ENCODE measurements at regions not wholly inside any gene's neighbourhood (a gene's known extent, or its start where the extent isn't known, plus 50 kb on each side); places are given as distances from the start of the nearest gene placed in this dataset.
"Not testable (repeated sequence)": the region's sequence is repeated elsewhere in the genome, so short reads cannot be mapped to it uniquely, and the experiment has no call there.

- no peak for DNase-seq
These were observed 191.6 kb downstream of the CDRT15L2 start for GRCh38 chr17:20771104-20771503.

DNA sequence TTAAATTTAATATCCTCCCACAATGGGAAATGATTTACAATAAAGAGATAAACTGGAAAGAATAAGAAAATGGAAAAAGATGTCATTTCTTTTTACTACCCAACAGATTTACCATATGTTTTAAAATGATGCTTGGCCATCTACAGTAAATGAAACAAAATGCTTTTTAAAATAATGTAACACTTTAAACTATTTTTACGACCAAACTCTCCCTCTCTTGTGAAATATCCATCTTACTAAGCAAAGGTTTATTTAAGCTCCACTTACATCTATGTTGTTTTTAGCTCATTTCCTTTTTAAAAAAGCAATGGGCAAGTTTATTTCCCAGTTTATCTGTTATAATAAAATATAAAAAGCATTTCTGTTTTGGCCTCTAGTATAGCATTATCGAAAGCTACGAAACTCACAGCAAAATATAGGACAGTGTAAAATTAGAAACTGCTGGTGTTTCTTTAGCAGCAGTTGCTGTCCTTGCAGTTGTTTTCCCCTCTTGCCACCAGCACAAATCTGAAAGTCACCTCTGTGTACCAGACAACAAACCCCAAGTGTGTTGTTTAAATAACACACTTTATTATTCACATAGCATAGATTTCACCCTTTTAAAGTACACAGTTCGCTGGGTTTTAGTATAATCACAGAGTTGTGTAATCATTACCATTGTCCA is 195.1 kb downstream of the CDRT15L2 start:
- DNase-seq: no peak

DNA sequence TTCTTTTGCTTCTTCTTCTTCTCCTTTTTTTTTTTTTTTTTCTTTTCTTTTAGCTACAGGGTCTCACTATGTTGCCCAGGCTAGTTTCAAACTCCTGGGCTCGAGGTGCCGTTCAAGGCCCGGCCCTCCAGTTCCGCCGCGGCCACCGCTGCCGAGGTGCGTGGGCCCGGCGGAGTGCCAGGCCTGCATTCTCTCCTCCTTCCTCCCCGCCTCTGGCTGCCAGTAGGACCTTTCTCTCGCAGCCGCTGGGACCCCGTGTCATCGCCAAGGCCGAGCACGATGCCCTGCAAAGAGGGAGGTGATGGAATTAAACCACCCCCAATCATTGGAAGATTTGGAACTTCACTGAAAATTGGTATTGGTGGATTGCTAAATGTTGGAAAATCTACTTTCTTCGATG is 195.8 kb downstream of the CDRT15L2 start:
- no peak for DNase-seq

DNA sequence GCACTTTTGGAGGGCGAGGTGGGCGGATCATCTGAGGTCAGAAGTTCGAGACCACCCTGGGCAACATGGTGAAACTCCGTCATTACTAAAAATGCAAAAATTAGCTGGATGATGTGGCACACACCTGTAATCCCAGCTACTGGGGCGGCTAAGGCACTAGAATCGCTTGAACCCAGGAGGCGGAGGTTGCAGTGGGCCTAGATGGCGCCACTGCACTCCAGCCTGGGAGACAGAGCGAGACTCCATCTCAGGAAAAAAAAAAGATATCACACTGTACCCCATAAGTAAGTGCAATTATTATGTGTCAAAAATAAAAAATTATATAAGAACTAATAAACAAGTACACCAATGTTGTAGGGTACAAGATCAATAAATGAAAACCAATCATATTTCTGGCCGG is 200.0 kb downstream of the CDRT15L2 start:
- DNase-seq: no peak

DNA sequence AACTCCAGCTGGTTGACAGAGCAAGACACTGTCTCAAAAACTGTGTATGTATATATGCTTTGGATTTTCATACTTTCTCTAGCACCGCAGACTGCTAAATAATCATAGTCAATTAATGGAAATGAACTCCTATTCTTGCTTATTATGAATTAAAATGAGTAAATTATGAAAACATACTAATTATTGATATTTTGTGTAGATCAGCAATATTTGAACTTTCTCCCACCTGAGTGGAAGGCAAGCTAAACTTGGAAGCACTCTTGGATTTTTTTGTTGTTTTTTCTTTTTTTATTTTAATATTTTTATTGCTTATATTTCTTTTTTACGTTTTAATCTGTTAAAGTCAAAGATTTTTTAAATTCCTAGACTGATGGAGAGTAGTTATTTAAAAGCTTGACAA is 201.7 kb downstream of the CDRT15L2 start:
- no peak for DNase-seq

DNA sequence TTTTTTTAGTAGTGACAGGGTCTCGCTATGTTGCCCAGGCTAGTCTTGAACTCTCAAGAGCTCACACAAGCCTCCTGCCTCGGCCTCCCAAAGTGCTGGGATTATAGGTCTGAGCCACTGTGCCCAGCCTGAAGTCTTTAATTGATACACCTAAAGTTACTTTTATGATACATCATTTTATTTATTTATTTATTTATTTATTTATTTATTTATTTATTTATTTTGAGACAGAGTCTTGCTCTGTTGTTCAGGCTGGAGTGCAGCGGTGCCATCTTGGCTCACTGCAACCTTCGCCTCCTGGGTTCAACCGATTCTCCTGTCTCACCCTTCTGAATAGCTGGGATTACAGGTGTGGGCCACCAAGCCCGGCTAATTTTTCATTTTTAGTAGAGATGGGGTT is 202.3 kb downstream of the CDRT15L2 start:
- DNase-seq: not testable (repeated sequence)

- DNase-seq: no peak
These were observed 203.6 kb downstream of the CDRT15L2 start for GRCh38 chr17:20783091-20783490.

- DNase-seq: no peak
These were observed 204.7 kb downstream of the CDRT15L2 start for GRCh38 chr17:20784100-20784665.

DNA sequence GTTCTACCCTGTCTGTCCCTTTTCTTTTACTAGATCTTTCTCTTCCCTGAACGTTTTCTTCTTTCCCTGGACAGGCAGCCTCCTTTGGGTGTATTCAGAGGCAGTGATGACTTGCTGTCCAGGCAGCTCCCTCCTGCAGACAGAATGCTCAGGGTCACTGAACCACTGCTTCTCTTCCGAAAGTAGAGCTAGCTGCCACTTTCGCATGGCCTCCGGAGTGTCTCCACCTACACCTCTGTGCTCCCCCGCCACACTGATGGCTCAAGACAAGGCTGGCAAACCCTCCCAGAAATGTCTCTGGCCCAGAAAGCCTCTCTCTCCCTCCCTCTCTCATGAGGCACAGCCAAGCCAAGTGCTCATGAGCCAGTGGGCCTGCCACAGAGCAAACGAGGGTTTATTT is 207.8 kb downstream of the CDRT15L2 start:
- DNase-seq: no peak

- DNase-seq: no peak
These were observed 212.1 kb downstream of the CDRT15L2 start for GRCh38 chr17:20791626-20792025.

DNA sequence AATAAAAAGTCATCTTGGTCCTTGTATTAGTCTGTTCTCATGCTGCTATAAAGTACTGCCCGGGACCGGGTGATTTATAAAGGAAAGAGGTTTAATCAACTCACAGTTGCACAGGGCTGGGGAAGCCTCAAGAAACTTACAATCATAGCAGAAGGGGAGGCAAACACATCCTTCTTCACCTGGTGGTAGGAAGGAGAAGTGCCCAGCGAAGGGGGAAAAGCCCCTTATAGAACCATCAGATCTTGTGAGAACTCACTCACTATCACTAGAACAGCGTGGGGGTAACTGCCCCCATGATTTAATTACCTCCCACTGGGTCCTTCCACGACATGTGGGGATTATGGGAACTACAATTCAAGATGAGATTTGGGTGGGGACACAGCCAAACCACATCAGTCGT is 215.0 kb downstream of the CDRT15L2 start:
- not testable (repeated sequence) for DNase-seq

- DNase-seq: no peak
These were observed 217.8 kb downstream of the CDRT15L2 start for GRCh38 chr17:20797292-20797691.

DNA sequence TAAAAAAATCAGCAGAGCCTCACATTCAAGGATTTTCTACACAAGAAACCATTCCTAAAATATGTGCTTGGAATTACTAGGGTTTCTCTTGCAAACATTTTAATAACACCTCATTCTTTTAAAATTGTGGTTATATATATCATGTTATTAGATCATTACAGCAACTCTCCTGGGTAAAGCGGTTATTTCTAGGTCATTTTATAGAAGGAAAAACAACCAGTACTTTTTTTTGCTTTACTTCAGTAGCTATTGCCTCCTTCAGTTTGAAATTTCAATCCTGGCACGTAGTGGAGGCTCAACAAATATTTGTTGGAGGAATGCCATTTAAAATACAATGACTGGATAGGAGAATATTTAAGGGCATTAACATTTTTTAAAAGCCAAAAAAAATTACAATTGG is 220.6 kb downstream of the CDRT15L2 start:
- no peak for DNase-seq

DNA sequence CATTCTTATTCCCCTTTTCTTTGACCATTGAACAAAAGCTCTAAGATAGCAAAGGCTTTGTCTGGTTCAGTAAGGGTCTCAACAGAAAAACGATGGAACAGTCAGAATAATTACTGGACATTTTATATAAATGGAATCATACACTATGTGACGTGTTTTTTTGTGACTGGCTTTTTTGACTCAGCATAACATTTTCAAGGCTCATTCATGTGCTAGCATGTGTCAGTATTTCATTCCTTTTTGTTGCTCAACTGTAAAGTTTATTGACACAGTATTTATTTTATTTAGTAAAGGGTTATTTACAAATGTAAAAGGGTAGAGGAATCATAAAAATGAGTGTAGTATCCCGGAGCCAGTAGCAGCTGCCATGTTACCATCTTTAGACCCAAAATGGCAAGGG is 226.2 kb downstream of the CDRT15L2 start:
- no peak for DNase-seq

DNA sequence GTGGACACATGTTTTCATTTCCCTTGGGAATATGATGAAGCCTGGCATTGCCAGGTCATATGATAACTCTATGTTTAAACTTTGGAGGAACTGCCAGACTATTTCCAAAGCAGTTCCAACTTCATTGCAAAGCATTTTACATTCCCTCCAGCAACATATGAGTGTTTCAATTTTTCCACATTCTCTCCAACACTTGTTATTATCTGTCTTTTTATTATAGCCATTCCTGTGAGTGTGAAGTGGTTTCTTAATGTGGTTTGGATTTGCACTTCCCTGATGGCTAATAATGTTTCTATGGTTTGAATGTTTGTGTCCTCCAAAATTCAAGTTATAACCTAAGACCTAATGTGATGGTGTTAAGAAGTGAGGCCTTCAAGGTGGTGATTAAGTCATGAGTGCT is 228.0 kb downstream of the CDRT15L2 start:
- DNase-seq: not testable (repeated sequence)

GRCh38 chr17:20815410-20815809 is 227.4 kb downstream of the USP22 start:
- not testable (repeated sequence) for DNase-seq

GRCh38 chr17:20823905-20824304 is 218.9 kb downstream of the USP22 start:
- no peak for DNase-seq

GRCh38 chr17:20825539-20825938 is 217.3 kb downstream of the USP22 start:
- no peak for DNase-seq

DNA sequence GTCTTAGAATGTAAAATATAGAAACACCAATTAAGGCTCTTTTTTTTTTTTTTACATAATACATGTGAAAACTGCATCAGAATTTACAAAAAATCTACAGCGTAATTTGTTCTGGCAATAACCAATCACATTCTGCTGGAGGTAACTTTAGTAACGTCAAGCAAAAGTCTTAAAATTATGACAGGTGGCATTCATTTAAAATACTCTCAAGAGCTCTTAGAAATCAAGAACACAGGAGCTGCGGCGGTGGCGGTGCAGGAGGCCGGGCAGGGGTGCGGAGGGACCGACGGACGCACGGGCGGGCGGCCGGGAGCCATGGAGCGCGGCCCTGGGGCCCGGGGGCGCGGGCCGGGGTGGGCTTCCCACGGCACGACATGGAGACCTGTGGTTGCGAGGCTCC is 202.4 kb downstream of the USP22 start:
- not testable (repeated sequence) for DNase-seq

DNA sequence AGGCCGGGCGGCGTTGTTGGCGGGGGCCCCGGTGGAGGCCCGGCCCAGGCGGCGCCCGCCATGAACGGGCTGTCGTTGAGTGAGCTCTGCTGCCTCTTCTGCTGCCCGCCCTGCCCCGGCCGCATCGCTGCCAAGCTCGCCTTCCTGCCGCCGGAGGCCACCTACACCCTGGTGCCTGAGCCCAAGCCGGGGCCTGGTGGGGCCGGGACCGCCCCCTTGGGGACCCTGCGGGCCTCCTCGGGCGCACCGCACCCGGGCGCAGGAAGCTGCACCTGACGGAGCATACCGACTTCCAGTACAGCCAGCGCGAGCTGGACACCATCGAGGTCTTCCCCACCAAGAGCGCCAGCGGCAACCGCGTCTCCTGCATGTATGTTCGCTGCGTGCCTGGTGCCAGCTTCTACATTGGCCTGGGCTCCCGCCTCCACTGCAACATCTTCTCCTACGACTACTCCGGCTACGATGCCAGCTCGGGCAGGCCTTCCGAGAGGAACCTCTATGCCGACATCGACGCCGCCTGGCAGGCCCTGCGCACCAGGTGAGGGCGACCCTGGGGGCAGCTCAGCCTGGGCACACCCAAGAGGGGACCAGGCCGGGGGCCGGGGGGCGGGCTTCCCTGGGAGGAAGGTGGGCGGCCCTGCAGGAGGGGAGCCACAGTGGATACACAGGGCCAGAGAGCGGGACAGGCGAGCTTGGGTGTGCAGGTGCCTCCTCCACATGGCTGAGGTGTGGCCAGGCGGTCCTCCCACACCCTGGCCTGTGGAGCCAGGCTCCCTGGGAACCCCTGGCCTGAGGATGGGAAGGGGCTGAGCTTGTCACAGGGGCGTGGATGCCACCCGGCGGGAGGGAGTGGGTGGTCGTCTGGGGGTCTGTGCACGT is 201.6 kb downstream of the USP22 start:
- not testable (repeated sequence) for DNase-seq

- DNase-seq: not testable (repeated sequence)
These were observed 200.8 kb downstream of the USP22 start for GRCh38 chr17:20842012-20842411.

GRCh38 chr17:20843261-20843660 is 199.6 kb downstream of the USP22 start:
- DNase-seq: not testable (repeated sequence)

- peak; percentile 34 for DNase-seq
These were observed 198.8 kb downstream of the USP22 start for GRCh38 chr17:20843799-20844553.
